ENCODE measurements at regions not wholly inside any gene's neighbourhood (a gene's known extent, or its start where the extent isn't known, plus 50 kb on each side); places are given as distances from the start of the nearest gene placed in this dataset.
"Not testable (repeated sequence)": the region's sequence is repeated elsewhere in the genome, so short reads cannot be mapped to it uniquely, and the experiment has no call there.

GRCh38 chr3:61381745-61382392 is 130.6 kb upstream of the FHIT start:
- DNase-seq, result peak; percentile 60

DNA sequence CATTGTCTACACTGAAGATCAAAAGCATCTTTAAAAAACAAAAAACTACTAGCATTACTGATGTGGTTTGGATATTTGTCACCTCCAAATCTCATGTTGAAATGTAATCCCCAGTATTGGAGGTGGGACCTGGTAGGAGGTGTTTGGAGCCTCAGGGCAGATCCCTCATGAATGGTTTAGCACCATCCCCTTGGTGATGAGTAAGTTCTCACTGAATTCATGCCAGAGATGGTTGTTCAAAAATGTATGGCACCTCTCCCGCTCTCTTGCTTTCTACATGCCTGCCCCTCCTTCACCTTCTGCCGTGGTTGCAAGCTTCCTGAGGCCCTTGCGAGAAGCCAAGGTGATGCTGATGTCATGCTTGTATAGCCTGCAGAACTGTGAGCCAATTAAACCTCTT is 136.6 kb upstream of the FHIT start:
- no peak for DNase-seq

- not testable (repeated sequence) for DNase-seq
Measured at GRCh38 chr3:61393480-61393947, 142.3 kb upstream of the FHIT start.

GRCh38 chr3:61401359-61401758 is 150.1 kb upstream of the FHIT start:
- no peak for DNase-seq

- DNase-seq, result no peak
Measured at GRCh38 chr3:61407397-61407796, 154.0 kb upstream of the PTPRG start.

GRCh38 chr3:61409638-61410037 is 151.7 kb upstream of the PTPRG start:
- no peak for DNase-seq

DNA sequence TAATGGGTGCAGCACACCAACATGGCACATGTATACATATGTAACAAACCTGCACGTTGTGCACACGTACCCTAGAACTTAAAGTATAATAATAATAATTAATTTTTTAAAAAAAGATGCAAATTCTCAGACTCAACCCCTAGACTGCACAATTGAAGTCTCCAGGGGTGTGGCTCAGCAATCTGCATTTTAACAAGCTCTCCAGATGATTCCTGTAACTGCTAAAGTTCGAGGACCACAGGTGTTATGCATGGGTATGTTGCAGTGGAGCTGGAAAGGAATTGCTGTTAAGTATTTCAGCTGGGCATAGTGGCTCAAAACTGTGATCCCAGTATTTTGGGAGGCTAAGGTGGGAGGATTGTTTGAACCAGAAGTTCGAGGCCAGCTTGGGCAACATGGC is 151.0 kb upstream of the PTPRG start:
- not testable (repeated sequence) for DNase-seq

- no peak for DNase-seq
Measured at GRCh38 chr3:61411009-61411662, 150.2 kb upstream of the PTPRG start.

DNA sequence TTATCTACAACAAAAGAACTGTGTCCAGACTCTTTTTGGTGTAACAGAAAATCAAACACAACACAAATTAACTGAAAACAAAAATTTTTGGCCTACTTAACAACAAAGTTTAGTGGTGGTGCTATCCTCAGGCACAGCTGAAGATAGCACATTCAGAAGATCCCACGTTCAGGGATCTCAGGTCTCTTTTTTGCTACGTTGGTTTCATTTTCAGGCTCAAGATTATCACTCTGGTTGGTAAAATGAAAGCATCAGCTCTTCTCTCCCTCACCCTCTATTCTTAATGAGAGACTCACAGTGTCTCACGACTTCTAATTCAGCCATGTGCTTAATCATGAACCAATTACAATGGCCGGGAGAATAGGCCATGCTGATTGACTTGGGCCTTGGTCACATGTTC is 146.9 kb upstream of the PTPRG start:
- DNase-seq, result no peak

DNA sequence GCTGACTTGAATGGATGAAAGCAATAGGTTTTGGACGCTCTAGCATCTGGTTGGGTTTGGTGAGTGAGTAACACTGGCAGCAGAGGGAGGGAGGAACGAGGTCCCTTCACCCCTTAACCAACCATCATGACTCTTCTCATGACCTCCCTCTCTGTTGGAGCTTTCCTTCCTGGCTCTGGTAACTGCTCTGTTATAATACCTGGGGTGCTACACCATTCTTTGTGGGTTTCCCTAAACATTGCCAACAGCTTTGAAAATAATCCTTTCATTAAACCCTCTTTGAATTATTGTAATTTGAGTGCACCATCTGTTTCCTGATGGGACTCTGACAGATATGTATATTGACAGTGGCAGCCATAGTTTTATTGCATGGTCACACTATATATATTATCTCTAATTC is 146.2 kb upstream of the PTPRG start:
- DNase-seq, result no peak

DNA sequence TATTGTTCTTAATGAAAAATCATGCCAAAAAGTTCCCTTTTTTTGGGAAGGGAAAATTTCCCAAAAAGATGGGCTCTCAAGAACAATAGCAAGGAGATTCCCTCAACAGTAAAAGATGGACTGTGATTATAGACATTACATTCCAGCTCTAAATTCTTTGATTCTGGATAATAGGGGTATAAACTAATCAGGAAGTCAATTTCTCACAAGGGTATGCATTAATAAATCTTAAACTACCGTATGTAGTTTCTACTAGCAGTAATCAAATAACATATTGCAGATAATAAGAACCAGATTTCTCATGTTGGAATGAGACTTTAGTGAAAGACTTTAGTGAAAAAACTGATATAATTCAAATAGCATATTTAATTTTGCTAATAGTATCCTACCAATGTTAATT is 144.8 kb upstream of the PTPRG start:
- no peak for DNase-seq

DNA sequence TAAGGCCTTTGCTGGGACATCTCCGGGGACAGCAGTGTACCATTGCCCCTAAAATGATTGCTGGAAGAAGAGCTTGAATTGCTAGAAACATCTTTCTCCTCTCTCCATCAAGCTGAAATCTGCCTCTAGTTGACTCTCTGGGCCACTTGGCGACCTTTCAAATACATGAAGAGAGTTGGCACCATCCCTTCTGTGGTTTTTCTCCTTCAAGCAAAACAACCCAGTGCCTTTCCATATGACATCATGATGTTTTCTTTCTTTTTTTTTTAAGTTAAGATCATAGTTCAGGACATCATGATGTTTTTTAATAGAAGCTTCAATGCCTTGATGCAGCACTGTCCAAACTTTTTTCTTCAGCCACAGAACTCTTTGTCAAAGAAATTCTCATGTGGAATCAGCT is 144.0 kb upstream of the PTPRG start:
- DNase-seq, result no peak

DNA sequence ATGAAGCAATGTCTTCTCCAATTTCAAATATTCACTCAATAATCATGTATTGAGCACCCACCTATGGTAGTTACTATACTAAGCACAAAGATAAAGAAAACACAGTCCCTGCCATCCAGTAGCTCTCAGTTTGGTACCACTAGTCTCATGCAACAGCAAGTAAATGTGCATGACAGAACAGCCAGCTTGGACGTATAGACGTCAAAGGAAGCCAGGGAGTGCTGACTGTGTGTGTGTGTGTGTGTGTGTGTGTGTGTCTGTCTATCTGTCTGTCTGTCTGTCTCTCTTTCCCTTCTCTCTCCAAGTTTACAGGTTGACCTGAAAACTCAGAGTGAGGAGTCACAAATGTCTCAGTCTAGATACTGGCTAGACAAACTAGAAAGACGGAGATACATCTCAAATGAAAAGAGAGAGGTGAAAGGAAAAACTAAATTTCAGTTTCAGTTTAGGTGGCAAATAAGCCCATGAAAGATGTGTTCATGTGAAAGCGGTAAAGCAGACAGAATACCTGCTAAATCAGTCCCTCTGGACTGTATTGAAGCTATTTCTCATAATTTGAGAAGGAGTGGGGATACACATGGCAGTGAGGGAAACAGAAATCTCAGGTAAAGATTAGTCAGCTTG is 141.1 kb upstream of the PTPRG start:
- no peak for DNase-seq

- DNase-seq, result no peak
Measured at GRCh38 chr3:61422945-61423673, 138.3 kb upstream of the PTPRG start.

GRCh38 chr3:61425356-61425755 is 136.0 kb upstream of the PTPRG start:
- DNase-seq, result no peak

GRCh38 chr3:61429106-61429505 is 132.3 kb upstream of the PTPRG start:
- no peak for DNase-seq

DNA sequence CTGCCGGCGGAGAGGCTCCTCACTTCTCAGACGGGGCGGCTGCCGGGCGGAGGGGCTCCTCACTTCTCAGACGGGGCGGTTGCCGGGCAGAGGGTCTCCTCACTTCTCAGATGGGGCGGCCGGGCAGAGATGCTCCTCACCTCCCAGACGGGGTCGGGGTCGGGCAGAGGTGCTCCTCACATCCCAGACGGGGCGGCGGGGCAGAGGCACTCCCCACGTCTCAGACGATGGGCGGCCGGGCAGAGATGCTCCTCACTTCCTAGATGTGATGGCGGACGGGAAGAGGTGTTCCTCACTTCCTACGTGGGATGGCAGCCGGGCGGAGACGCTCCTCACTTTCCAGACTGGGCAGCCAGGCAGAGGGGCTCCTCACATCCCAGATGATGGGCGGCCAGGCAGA is 126.5 kb upstream of the PTPRG start:
- not testable (repeated sequence) for DNase-seq

DNA sequence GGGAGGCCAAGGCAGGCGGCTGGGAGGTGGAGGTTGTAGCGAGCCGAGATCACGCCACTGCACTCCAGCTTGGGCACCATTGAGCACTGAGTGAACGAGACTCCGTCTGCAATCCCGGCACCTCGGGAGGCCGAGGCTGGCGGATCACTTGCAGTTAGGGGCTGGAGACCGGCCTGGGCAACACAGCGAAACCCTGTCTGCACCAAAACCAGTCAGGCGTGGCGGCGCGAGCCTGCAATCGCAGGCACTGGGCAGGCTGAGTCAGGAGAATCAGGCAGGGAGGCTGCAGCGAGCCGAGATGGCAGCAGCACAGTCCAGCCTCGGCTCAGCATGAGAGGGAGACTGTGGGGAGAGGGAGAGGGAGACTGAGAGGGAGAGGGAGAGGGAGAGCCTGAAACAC is 126.0 kb upstream of the PTPRG start:
- DNase-seq, result not testable (repeated sequence)

DNA sequence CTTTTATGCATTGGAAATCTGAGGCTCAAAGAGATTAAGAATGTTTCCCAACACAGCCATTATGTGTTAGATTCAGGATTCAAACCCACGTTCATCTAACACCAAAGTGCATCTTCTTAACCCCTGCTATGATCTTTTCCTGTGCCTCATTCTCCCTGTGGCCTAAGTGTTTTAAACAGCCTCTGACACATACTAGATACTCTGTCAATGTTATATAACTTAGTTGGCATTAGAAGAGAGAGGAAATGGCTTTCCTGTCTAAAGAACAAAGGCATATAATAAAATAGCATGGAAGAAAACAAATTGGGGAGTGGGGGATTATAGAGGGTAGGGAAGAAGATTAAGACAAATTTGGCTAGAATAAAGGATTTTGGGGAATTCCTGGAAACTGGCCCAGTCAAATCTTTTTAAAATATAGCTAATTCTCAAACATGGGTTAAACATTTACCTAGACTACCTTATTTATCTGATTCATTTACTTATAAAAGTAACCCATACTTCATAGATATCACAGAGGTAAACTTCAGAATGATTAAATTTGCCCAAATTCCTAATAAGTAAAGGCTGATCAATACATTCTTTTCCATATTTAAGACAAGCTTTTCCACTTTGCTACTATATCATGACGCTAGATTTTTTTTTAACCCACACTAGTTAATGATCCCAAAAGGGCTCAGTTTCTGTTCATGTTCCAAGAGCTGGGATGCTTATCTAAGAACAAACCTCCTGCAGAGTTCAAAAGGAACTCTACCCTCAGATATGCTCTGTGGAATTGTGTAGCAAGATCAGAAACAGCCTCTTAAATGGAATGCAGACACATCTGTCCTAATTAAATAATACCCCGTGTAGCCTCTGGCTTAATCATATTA is 122.9 kb upstream of the PTPRG start:
- DNase-seq, result no peak

GRCh38 chr3:61439122-61439458 is 122.3 kb upstream of the PTPRG start:
- DNase-seq, result no peak

GRCh38 chr3:61442696-61443095 is 118.7 kb upstream of the PTPRG start:
- peak; percentile 13 for DNase-seq

DNA sequence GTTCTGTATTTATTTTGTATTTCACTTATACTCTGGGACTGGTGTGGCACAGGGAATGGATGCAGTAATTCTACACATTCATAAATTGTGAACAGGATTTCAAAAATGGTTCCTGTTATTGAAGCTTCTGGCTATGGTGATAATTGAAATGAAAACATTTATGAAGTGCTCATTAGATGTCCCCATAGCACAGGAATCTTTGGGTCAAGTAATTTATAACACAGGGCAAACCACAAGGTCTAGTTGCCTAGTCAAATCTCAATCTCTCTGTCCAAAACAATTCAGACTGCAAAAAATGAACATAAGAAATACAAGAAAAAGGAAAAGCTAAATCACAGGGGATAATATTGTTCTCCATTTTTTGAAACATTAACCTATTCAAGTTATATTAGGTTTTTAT is 117.5 kb upstream of the PTPRG start:
- no peak for DNase-seq

- DNase-seq, result no peak
Measured at GRCh38 chr3:61444782-61445181, 116.6 kb upstream of the PTPRG start.

Data from DMS53 (cell line).